Stimulated activated CD8-positive, alpha-beta memory T cell treated with anti-CD3 and anti-CD28 coated beads, Interleukin-2, amount 100 ng/mL, for 48 hours (primary cell): ENCODE measurements at regions not wholly inside any gene's neighbourhood (a gene's known extent, or its start where the extent isn't known, plus 50 kb on each side); places are given as distances from the start of the nearest gene placed in this dataset.
"Not testable (repeated sequence)": the region's sequence is repeated elsewhere in the genome, so short reads cannot be mapped to it uniquely, and the experiment has no call there.

Experiments used
- DNase-seq, 2 donors: peaks; one replicate each; pipeline ENCODE4 v3.0.0-alpha.2; 2020; ENCODE audit warnings: low read depth in 2 of 2

GRCh38 chr11:81986556-81987161 lies 747.0 kb downstream of the FAM181B start:
- no peak for DNase-seq

GRCh38 chr11:81979448-81979847 lies 754.2 kb downstream of the FAM181B start:
- no peak for DNase-seq

GRCh38 chr11:81975261-81975900 lies 758.3 kb downstream of the FAM181B start:
- no peak for DNase-seq

- no peak for DNase-seq
Observed at GRCh38 chr11:81970886-81971285, 762.8 kb downstream of the FAM181B start.

GRCh38 chr11:81967242-81967641 lies 766.4 kb downstream of the FAM181B start:
- no peak for DNase-seq

GRCh38 chr11:81966340-81966739 lies 767.3 kb downstream of the FAM181B start:
- DNase-seq: no peak

- no peak for DNase-seq
Observed at GRCh38 chr11:81963018-81963417, 770.6 kb downstream of the FAM181B start.

- no peak for DNase-seq
Observed at GRCh38 chr11:81960443-81960842, 773.2 kb downstream of the FAM181B start.

- no peak for DNase-seq
Observed at GRCh38 chr11:81959341-81959740, 774.3 kb downstream of the FAM181B start.

- DNase-seq: not testable (repeated sequence)
Observed at GRCh38 chr11:81954301-81954700, 779.4 kb downstream of the FAM181B start.

GRCh38 chr11:81946831-81947230 lies 786.8 kb downstream of the FAM181B start:
- DNase-seq: no peak

GRCh38 chr11:81942646-81943045 lies 791.0 kb downstream of the FAM181B start:
- no peak for DNase-seq

GRCh38 chr11:81941998-81942397 lies 791.7 kb downstream of the FAM181B start:
- DNase-seq: no peak

- DNase-seq: no peak
Observed at GRCh38 chr11:81932303-81932702, 801.4 kb downstream of the FAM181B start.

GRCh38 chr11:81920205-81920604 lies 813.5 kb downstream of the FAM181B start:
- DNase-seq: no peak

GRCh38 chr11:81916451-81916850 lies 817.2 kb downstream of the FAM181B start:
- no peak for DNase-seq

- DNase-seq: no peak
Observed at GRCh38 chr11:81915045-81915444, 818.6 kb downstream of the FAM181B start.

GRCh38 chr11:81913793-81914192 lies 819.9 kb downstream of the FAM181B start:
- no peak for DNase-seq

- DNase-seq: no peak
Observed at GRCh38 chr11:81907996-81908395, 825.7 kb downstream of the FAM181B start.

- no peak for DNase-seq
Observed at GRCh38 chr11:81899156-81899555, 834.5 kb downstream of the FAM181B start.

GRCh38 chr11:81897639-81898038 lies 836.0 kb downstream of the FAM181B start:
- no peak for DNase-seq

- no peak for DNase-seq
Observed at GRCh38 chr11:81895258-81895657, 838.4 kb downstream of the FAM181B start.

GRCh38 chr11:81892770-81893635 lies 840.7 kb downstream of the FAM181B start:
- DNase-seq: no peak
